Endothelial cell of umbilical vein (primary cell): ENCODE measurements at regions not wholly inside any gene's neighbourhood (a gene's known extent, or its start where the extent isn't known, plus 50 kb on each side); places are given as distances from the start of the nearest gene placed in this dataset.

Experiments used
- BruUV-seq: library from RNA; stranded (reverse); fragments of 400-500 nt; replicated peaks from 2 replicates; lab custom pipeline; 2021; lab: Mats Ljungman, UMichigan
- CTCF ChIA-PET: fragments of 300-600, 350-600 bp; sonication (Branson Sonifier 250); formaldehyde crosslinking; loops from one replicate; lab custom pipeline; 2021; ENCODE audit warnings: antibody characterized with exemption, inconsistent platforms; lab: Charles Lee
- POLR2A ChIA-PET: fragments of 300-600, 350-600 bp; sonication (Branson Sonifier 250); formaldehyde crosslinking; loops from one replicate; lab custom pipeline; 2021; ENCODE audit warnings: antibody characterized with exemption, inconsistent platforms; lab: Charles Lee
- DNase-seq: peaks from one replicate; pipeline ENCODE4 v3.0.0-alpha.2; 2011; ENCODE audit warnings: low read depth, low spot score
- FAIRE-seq: peaks from 2 replicates; lab custom pipeline; 2011; peaks lifted over from hg19 to GRCh38; lab: Jason Lieb, UNC
- H2AFZ ChIP-seq: 2 replicates; pipeline ENCODE4 v1.6.0; 2012; ENCODE audit warnings: low read depth, low read length, control low read depth, inconsistent platforms
- H3K27ac ChIP-seq: 2 replicates; pipeline ENCODE4 v1.5.1; 2011; ENCODE audit warnings: low read depth, mild to moderate bottlenecking, control low read depth, low read length, moderate library complexity; ENCODE audit not compliant: insufficient read depth
- H3K27me3 ChIP-seq, 2 experiments: 2 replicates each; pipeline versions ENCODE4 v1.6.0 to v1.6.1; 2011; ENCODE audit warnings: low read length in 2 of 2, mixed read lengths in 1 of 2; ENCODE audit not compliant: control insufficient read depth in 2 of 2, insufficient read depth in 2 of 2
- H3K36me3 ChIP-seq, 2 experiments: 2 replicates in 1 of 2; 3 replicates in 1 of 2; pipeline ENCODE4 v1.5.1; 2011; ENCODE audit warnings: low read length in 2 of 2, mild to moderate bottlenecking in 1 of 2, moderate library complexity in 1 of 2; ENCODE audit not compliant: control insufficient read depth in 2 of 2, insufficient read depth in 2 of 2; ENCODE audit errors: extremely low read depth in 1 of 2
- H3K4me1 ChIP-seq: 3 replicates; pipeline ENCODE4 v1.5.1; 2011; ENCODE audit warnings: mild to moderate bottlenecking, low read length; ENCODE audit not compliant: control insufficient read depth, insufficient read depth; ENCODE audit errors: extremely low read depth
- H3K4me2 ChIP-seq: 2 replicates; pipeline ENCODE4 v1.6.1; 2011; ENCODE audit warnings: low read length, control low read depth, mixed read lengths; ENCODE audit not compliant: insufficient read depth
- H3K4me3 ChIP-seq, 3 experiments: fragments of 200-600 bp in 1 of 3; sonication (generic), shearing (Covaris generic) in 1 of 3; replicated peaks in 1 of 3; 2 replicates each; pipeline ENCODE4 v1.5.1; 2011 to 2016; ENCODE audit warnings: control low read depth in 3 of 3, low read length in 3 of 3, mild to moderate bottlenecking in 2 of 3, inconsistent platforms in 1 of 3, low read depth in 1 of 3, moderate library complexity in 1 of 3; ENCODE audit not compliant: insufficient read depth in 1 of 3
- H3K79me2 ChIP-seq: 2 replicates; pipeline ENCODE4 v1.6.0; 2012; ENCODE audit warnings: low read length, inconsistent platforms; ENCODE audit not compliant: control insufficient read depth, insufficient read depth
- H3K9ac ChIP-seq: replicated peaks from 2 replicates; pipeline ENCODE3; 2011; ENCODE audit warnings: low read length, control low read depth; ENCODE audit not compliant: insufficient read depth; ENCODE audit errors: extremely low read depth
- H3K9me1 ChIP-seq: replicated peaks from 3 replicates; pipeline ENCODE4 v1.6.0; 2011; ENCODE audit warnings: mild to moderate bottlenecking, low read length; ENCODE audit not compliant: control insufficient read depth, insufficient read depth; ENCODE audit errors: extremely low read depth
- H3K9me3 ChIP-seq: replicated peaks from 2 replicates; pipeline ENCODE4 v1.5.1; 2012; ENCODE audit warnings: low read length, inconsistent platforms; ENCODE audit not compliant: control insufficient read depth, insufficient read depth
- H4K20me1 ChIP-seq: replicated peaks from 2 replicates; pipeline ENCODE3; 2011; ENCODE audit warnings: mild to moderate bottlenecking, low read length; ENCODE audit not compliant: control insufficient read depth, insufficient read depth; ENCODE audit errors: extremely low read depth
- CTCF ChIP-seq, 2 donors: IDR thresholded peaks; 1 replicate in 1 of 2; 2 replicates in 1 of 2; pipeline ENCODE4 v1.5.1; 2011; ENCODE audit warnings: low read length in 2 of 2, mild to moderate bottlenecking in 2 of 2, moderate library complexity in 2 of 2, control low read depth in 1 of 2, inconsistent platforms in 1 of 2, low read depth in 1 of 2; ENCODE audit not compliant: insufficient read depth in 1 of 2; ENCODE audit errors: extremely low read depth in 1 of 2
- EZH2 ChIP-seq: IDR thresholded peaks from 2 replicates; pipeline ENCODE4 v1.6.1; 2012; ENCODE audit warnings: borderline replicate concordance, low read depth, mild to moderate bottlenecking, moderate library complexity, low read length, inconsistent platforms; ENCODE audit not compliant: severe bottlenecking
- FOS ChIP-seq: IDR thresholded peaks from 2 replicates; pipeline ENCODE4 v1.6.1; 2011; ENCODE audit warnings: mild to moderate bottlenecking, low read length, moderate library complexity, borderline replicate concordance; ENCODE audit not compliant: insufficient read depth
- GATA2 ChIP-seq: IDR thresholded peaks from 2 replicates; pipeline ENCODE4 v1.7.0; 2011; ENCODE audit warnings: low read depth, mild to moderate bottlenecking, moderate library complexity, mixed read lengths, low read length; ENCODE audit not compliant: insufficient read length, insufficient read depth
- JUN ChIP-seq: IDR thresholded peaks from 2 replicates; pipeline ENCODE4 v1.6.1; 2011; ENCODE audit warnings: borderline replicate concordance, low read depth; ENCODE audit not compliant: insufficient read length, insufficient read depth
- MAX ChIP-seq: IDR thresholded peaks from 2 replicates; pipeline ENCODE4 v1.6.1; 2011; ENCODE audit not compliant: insufficient read depth, insufficient read length
- MYC ChIP-seq: IDR thresholded peaks from one replicate; pipeline ENCODE4 v1.6.1; 2011; ENCODE audit warnings: mild to moderate bottlenecking, low read depth, low read length
- POLR2A ChIP-seq: IDR thresholded peaks from 2 replicates; pipeline ENCODE4 v1.6.1; 2012; ENCODE audit warnings: low read depth, mild to moderate bottlenecking, control low read depth, low read length
- POLR2AphosphoS5 ChIP-seq: IDR thresholded peaks from 2 replicates; pipeline ENCODE4 v1.6.1; 2012; ENCODE audit warnings: low read depth, mild to moderate bottlenecking, control low read depth, low read length, moderate library complexity; ENCODE audit not compliant: insufficient read depth
- dilution Hi-C: fragments of 300-500 bp; cut with MboI; formaldehyde crosslinking; loops from one replicate; pipeline ENCODE4 v1.15.0; 2019; ENCODE audit warnings: low sequenced_read_pairs; ENCODE audit not compliant: extremely low pct_ligation_motif_present
- intact Hi-C: fragments of 100-400 bp; cut with micrococcal nuclease; formaldehyde crosslinking; loops from one replicate; pipeline ENCODE4 v1.10.0; 2022

GRCh38 chr12:111171832-111172231 is 197.1 kb downstream of the PHETA1 start:
- Histone ChIP-seq H3K36me3 (no peaks in the 10 kb centered on the region), H3K4me3 (no peak overlapping the region), H3K27ac (no peak overlapping the region), H3K9me1 (no peaks in the 10 kb centered on the region), H3K4me2 (no peak overlapping the region), H3K9me3 (no peaks in the 10 kb centered on the region), H3K79me2 (no peaks in the 10 kb centered on the region), H2AFZ (no peak overlapping the region), H3K27me3 (no peaks in the 10 kb centered on the region), H4K20me1 (no peaks in the 10 kb centered on the region), H3K9ac (no peak overlapping the region), H3K4me1 (no peaks in the 10 kb centered on the region)
- FAIRE-seq (no peak), DNase-seq (no peak)
- ChIA-PET CTCF (no interaction called here), POLR2A (no interaction called here)
- BruUV-seq: no TSS peak
- intact Hi-C loops (loop anchor here (5.0 kb wide), 1 partner anchor 235 kb away; no protein-coding TSS in a partner anchor), dilution Hi-C loops (no loop called here)
- TF ChIP-seq MYC (no peak), POLR2A (no peak), POLR2AphosphoS5 (no peak), FOS (no peak), GATA2 (no peak), EZH2 (no peak), CTCF (IDR thresholded peaks at IDR 0.05; ENCODE audit: extremely low read depth in 1 of 2, insufficient read depth in 1 of 2, low read depth in 1 of 2, low read length in 2 of 2) (no peak), MAX (no peak), JUN (no peak)
